ENCODE measurements at regions not wholly inside any gene's neighbourhood (a gene's known extent, or its start where the extent isn't known, plus 50 kb on each side); places are given as distances from the start of the nearest gene placed in this dataset.

DNA sequence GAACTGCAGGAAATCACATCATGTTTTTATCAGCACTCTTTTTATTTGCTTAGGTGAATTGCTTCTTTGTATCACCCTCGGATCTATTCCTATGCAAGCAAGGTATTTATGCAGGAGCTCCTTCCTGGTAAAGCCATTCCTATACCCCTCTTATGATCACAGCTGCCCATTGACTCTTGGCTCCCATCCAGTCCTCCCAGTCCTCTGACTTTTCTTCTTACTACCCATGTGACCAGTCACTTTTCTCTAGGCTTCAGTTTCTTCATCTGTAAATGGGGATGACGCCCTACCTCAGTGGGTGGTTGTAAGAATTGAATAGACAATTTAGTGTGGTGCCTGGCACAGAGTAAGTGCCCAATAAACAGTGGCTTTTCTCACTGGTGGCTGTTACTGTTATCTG, 144.9 kb downstream of the FHIP1A start:
- Histone ChIP-seq H3K4me1 (ENCODE audit: control insufficient read depth, insufficient read depth, low read length) (no peaks in the 10 kb centered on the region), H3K4me3 (ENCODE audit: insufficient read depth, low read depth, low read length) (no peak overlapping the region), H2AK5ac (ENCODE audit: low read depth, low read length) (no peak overlapping the region), H2BK20ac (ENCODE audit: low read depth, low read length) (no peak overlapping the region), H2AFZ (replicated peaks; ENCODE audit: low read length, poor library complexity) (no peak overlapping the region), H3K4me2 (ENCODE audit: low read depth, low read length) (no peak overlapping the region), H4K8ac (ENCODE audit: low read depth in 2 of 2, low read length in 2 of 2) (no peak overlapping the region), H3K56ac (ENCODE audit: extremely low read depth, insufficient read depth, low read length) (no peak overlapping the region), H3K27ac (ENCODE audit: insufficient read depth, low read length) (no peak overlapping the region), H3K9me1 (ENCODE audit: insufficient read depth, low read length) (no peaks in the 10 kb centered on the region), H3K14ac (replicated peaks; ENCODE audit: low read depth, low read length) (no peak overlapping the region), H2BK15ac (ENCODE audit: low read depth, low read length) (no peak overlapping the region), H2BK5ac (ENCODE audit: low read depth, low read length, poor library complexity, severe bottlenecking) (no peak overlapping the region), H4K20me1 (ENCODE audit: insufficient read depth, low read length) (no peaks in the 10 kb centered on the region), H4K5ac (ENCODE audit: low read depth, low read length) (no peak overlapping the region), H3K18ac (ENCODE audit: low read depth, low read length) (no peak overlapping the region), H3K36me3 (ENCODE audit: control insufficient read depth, insufficient read depth, low read length) (no peaks in the 10 kb centered on the region), H2AK9ac (replicated peaks; ENCODE audit: low read depth, low read length, poor library complexity) (no peak overlapping the region), H3K4ac (ENCODE audit: low read depth, low read length) (no peak overlapping the region), H2BK120ac (ENCODE audit: low read depth, low read length) (no peak overlapping the region), H3K23ac (ENCODE audit: low read depth, low read length) (no peak overlapping the region), H3K9me3 (ENCODE audit: control insufficient read depth, insufficient read depth, low read length) (peaks cover 4% of the 10 kb centered on the region; the same call in 1 of the 2 replicates), H3K27me3 (ENCODE audit: control insufficient read depth, insufficient read depth, low read length) (no peaks in the 10 kb centered on the region; the same call in 1 of the 2 replicates), H3K79me1 (ENCODE audit: low read depth in 1 of 2, low read length in 2 of 2) (no peaks in the 10 kb centered on the region), H3K9ac (ENCODE audit: low read depth, low read length) (no peak overlapping the region), H4K91ac (ENCODE audit: insufficient read depth, low read depth, low read length) (no peak overlapping the region)
- no peak for DNase-seq
- no peak for TF ChIP-seq MAFK (IDR thresholded peaks at IDR 0.05; ENCODE audit: low read depth, low read length)
- ATAC-seq (ENCODE audit: low read depth): no peak
- BruUV-seq (replicated peaks): no TSS peak
- WGBS, 2 experiments (ENCODE audit: extremely low coverage in 2 of 2, insufficient read length in 1 of 2): no CpG with 5 or more reads among the region's 2 CpGs
- ChIA-PET CTCF (interaction anchor here (0.9 kb wide), 1 partner anchor 10 kb away, joined by 3 read pairs; no protein-coding TSS in a partner anchor), POLR2A (ENCODE audit: unreplicated experiment) (no interaction called here)
- dilution Hi-C loops (cut with HindIII; ENCODE audit: low sequenced_read_pairs, unreplicated experiment) (no loop called here), intact Hi-C loops (cut with micrococcal nuclease) (no loop called here), in situ Hi-C loops (cut with MboI; ENCODE audit: low sequenced_read_pairs) (no loop called here)

Measured in IMR-90 (cell line).